ENCODE measurements at regions not wholly inside any gene's neighbourhood (a gene's known extent, or its start where the extent isn't known, plus 50 kb on each side); places are given as distances from the start of the nearest gene placed in this dataset.

- intact Hi-C loops (cut with micrococcal nuclease; ENCODE audit: unreplicated experiment): loop anchor here (5.0 kb wide), 2 partner anchors 295 to 390 kb away; no protein-coding TSS in a partner anchor
- CTCF ChIA-PET: no interaction called here
- in situ Hi-C loops (cut with HindIII; ENCODE audit: low pct_unique_long_range_greater_than_20kb, low sequenced_read_pairs): no loop called here
- Histone ChIP-seq H3K36me3 (ENCODE audit: control insufficient read depth, insufficient read depth, low read length) (no peaks in the 10 kb centered on the region), H3K4me1 (ENCODE audit: control insufficient read depth, insufficient read depth, low read length) (no peaks in the 10 kb centered on the region), H3K27ac (ENCODE audit: low read length) (no peak overlapping the region), H3K4me3 (ENCODE audit: low read depth in 2 of 2, low read length in 2 of 2) (no peak overlapping the region), H3K27me3 (ENCODE audit: control insufficient read depth, insufficient read depth, low read length) (no peaks in the 10 kb centered on the region), H3K9me3 (ENCODE audit: control insufficient read depth, insufficient read depth, low read depth, low read length) (no peaks in the 10 kb centered on the region)
- DNase-seq (ENCODE audit: low read depth, low spot score) (peak; percentile 42), ATAC-seq (peak; percentile 97)
- POLR2A ChIA-PET: no interaction called here
- no TSS peak for BruUV-seq (replicated peaks)
- TF ChIP-seq REST (IDR thresholded peaks at IDR 0.05; ENCODE audit: insufficient read depth in 1 of 2, low read depth in 2 of 2, low read length in 1 of 2) (no peak), POLR2AphosphoS5 (IDR thresholded peaks at IDR 0.05; ENCODE audit: low read depth, low read length) (no peak), SIN3A (IDR thresholded peaks at IDR 0.05; ENCODE audit: borderline replicate concordance, insufficient read depth, low read depth, low read length) (no peak)
- TF ChIP-seq, protein P1, sequence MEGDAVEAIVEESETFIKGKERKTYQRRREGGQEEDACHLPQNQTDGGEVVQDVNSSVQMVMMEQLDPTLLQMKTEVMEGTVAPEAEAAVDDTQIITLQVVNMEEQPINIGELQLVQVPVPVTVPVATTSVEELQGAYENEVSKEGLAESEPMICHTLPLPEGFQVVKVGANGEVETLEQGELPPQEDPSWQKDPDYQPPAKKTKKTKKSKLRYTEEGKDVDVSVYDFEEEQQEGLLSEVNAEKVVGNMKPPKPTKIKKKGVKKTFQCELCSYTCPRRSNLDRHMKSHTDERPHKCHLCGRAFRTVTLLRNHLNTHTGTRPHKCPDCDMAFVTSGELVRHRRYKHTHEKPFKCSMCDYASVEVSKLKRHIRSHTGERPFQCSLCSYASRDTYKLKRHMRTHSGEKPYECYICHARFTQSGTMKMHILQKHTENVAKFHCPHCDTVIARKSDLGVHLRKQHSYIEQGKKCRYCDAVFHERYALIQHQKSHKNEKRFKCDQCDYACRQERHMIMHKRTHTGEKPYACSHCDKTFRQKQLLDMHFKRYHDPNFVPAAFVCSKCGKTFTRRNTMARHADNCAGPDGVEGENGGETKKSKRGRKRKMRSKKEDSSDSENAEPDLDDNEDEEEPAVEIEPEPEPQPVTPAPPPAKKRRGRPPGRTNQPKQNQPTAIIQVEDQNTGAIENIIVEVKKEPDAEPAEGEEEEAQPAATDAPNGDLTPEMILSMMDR (IDR thresholded peaks at IDR 0.05): peak; percentile 83
Measured at GRCh38 chr12:74021937-74022336, 515.7 kb upstream of the ATXN7L3B start.

- H3K4me1 ChIP-seq (ENCODE audit: control insufficient read depth, insufficient read depth, low read length): no peaks in the 10 kb centered on the region
- TF ChIP-seq REST (IDR thresholded peaks at IDR 0.05; ENCODE audit: insufficient read depth in 1 of 2, low read depth in 2 of 2, low read length in 1 of 2): no peak
- no peak for TF ChIP-seq POLR2AphosphoS5 (IDR thresholded peaks at IDR 0.05; ENCODE audit: low read depth, low read length)
- TF ChIP-seq SIN3A (IDR thresholded peaks at IDR 0.05; ENCODE audit: borderline replicate concordance, insufficient read depth, low read depth, low read length): no peak
- TF ChIP-seq TCF7L2 (IDR thresholded peaks at IDR 0.05; ENCODE audit: low read depth, low read length): no peak
- TF ChIP-seq, protein P1 (IDR thresholded peaks at IDR 0.05): no peak
- ChIA-PET CTCF (no interaction called here), POLR2A (no interaction called here)
- H3K36me3 ChIP-seq (ENCODE audit: control insufficient read depth, insufficient read depth, low read length): no peaks in the 10 kb centered on the region
- no peaks in the 10 kb centered on the region for H3K27me3 ChIP-seq (ENCODE audit: control insufficient read depth, insufficient read depth, low read length)
- ATAC-seq (no peak), DNase-seq (ENCODE audit: low read depth, low spot score) (no peak)
- no peak overlapping the region for H3K4me3 ChIP-seq (ENCODE audit: low read depth in 2 of 2, low read length in 2 of 2)
- no peak overlapping the region for H3K27ac ChIP-seq (ENCODE audit: low read length)
- no TSS peak for BruUV-seq (replicated peaks)
- intact Hi-C loops (cut with micrococcal nuclease; ENCODE audit: unreplicated experiment): no loop called here
- in situ Hi-C loops (cut with HindIII; ENCODE audit: low pct_unique_long_range_greater_than_20kb, low sequenced_read_pairs): no loop called here
- 0 out of 2 replicates have a peak, but pooled peaks cover 3% of the 10 kb centered on the region for H3K9me3 ChIP-seq (ENCODE audit: control insufficient read depth, insufficient read depth, low read depth, low read length)
Measured at GRCh38 chr12:74031045-74031444, 506.6 kb upstream of the ATXN7L3B start.

All from Panc1 (cell line).